Hindlimb muscle (tissue), 1 donor: ENCODE measurements at regions not wholly inside any gene's neighbourhood (a gene's known extent, or its start where the extent isn't known, plus 50 kb on each side); places are given as distances from the start of the nearest gene placed in this dataset.
A peak's percentile ranks its signal among the peaks of the same experiment; 100 is the strongest.
"Not testable (repeated sequence)": the region's sequence is repeated elsewhere in the genome, so short reads cannot be mapped to it uniquely, and the experiment has no call there.

Experiments
- DNase-seq: peaks from one replicate; pipeline ENCODE4 v3.0.0-alpha.2; 2013

DNA sequence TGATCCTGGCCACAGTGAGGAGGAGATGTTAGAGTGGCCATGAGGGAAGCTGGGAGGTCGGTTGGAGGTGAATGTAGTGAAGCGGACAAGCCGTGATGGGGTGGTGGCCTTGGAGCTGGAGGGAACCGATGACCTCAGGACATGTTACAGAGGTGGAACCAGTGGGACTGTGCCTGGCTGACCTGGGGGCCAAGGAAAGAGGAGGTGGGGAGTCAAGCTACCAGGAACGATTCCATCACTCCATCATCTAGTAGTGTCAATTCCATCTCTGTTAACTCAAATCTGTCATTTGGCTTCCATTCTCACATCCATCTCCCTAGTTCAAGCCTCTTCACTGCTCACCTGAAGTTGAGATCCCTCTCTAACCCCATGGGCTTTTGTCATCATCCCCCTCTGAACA, 102.4 kb upstream of the LYZL2 start:
- no peak for DNase-seq

DNA sequence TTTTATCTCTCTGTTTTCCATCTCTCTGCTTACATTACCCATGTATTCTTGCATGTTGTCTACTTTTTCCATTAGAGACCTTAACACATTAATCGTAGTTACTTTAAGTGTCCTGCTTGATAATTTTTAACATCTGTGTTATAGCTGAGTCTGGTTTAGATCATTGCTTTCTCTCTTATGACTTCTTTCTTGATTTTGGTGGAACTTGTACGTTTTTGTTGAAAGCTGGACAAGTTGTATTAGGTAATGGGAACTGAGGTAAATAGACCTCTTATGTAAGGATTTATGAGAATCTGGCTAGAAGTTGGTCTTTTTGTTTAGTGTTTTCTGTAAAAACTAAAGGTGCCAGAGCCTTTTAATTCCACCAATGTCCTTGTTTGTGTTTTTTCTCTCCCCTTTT, 100.8 kb upstream of the LYZL2 start:
- no peak for DNase-seq

DNA sequence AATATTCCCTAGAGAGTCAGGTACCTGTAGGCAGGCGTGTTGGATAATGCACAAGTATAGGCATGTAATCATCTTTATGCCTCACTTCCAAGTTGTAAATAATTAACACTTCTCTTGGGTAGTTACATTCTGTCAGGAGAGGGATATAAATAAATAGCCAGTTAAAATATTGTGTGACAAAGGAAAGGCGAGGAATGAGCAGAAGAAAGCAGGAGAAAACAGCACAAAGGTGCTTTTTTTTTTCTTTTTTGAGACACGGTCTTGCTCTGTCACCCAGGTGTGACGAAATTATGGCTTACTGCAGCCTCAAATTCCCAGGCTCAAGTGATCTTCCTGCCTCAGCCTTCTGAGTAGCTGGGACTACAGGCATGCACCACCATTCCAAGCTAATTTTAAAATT, 99.2 kb upstream of the LYZL2 start:
- DNase-seq, result no peak

- DNase-seq, result no peak
Measured at GRCh38 chr10:30728127-30728526, 98.6 kb upstream of the LYZL2 start.

DNA sequence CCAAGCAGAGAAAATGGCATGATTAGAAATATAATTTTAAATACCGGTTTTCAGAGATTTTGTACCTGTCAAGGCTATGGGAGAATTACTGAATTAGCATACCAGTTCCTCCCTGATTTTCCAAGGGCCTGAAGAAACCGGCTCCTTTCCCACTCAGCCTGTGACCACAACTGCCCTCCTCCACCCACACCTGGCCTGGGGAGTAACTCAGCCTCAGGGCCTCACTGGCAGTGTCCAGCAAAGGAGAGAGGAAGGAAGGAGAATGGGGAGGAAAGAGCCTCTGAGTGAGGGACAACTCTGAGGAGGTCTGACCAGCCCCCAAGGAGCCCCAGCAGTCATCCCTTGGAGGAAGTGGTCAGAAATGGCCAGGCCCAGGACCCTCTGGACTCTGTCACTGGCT, 98.0 kb upstream of the LYZL2 start:
- no peak for DNase-seq

GRCh38 chr10:30726783-30727414, 97.3 kb upstream of the LYZL2 start:
- peak; percentile 88 for DNase-seq

DNA sequence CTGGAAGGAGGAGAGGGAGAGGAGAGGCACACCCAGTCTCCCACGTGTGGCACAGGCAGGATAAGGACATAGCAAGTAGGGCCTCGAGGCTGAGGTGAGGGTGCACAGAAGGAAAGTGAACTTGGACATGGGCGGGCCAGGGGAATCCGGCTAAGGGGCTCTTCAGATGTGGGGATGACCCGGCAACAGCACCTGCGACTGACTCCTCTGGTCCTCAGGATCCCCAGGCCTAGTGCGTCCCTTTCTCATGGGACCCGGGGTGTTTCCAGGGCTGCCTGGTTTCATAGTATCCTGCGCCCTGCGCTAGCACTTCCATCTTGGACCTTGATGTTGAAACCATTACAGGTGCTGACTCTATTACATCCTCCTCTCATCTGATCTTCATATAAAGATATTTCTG, 96.1 kb upstream of the LYZL2 start:
- no peak for DNase-seq

DNA sequence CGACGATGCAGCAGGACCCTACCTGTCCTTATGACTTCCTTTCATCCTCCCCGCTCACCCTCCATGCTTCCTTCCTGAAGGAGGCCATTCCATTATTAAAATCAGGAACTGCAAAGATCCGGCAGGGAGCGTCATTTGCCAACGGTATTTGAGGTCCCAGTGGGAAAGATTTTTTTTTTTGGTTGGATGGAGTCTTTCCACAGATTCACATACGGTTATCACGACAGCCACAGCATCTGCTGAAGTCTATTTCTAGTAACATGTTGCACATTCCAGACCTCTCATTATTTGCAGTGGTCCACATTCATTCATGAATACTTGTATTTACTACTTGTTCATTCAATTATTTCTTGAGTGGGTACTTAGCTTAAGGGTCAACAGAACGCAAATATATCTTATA, 94.7 kb upstream of the LYZL2 start:
- DNase-seq, result no peak

GRCh38 chr10:30722956-30723620, 93.5 kb upstream of the LYZL2 start:
- no peak for DNase-seq

DNA sequence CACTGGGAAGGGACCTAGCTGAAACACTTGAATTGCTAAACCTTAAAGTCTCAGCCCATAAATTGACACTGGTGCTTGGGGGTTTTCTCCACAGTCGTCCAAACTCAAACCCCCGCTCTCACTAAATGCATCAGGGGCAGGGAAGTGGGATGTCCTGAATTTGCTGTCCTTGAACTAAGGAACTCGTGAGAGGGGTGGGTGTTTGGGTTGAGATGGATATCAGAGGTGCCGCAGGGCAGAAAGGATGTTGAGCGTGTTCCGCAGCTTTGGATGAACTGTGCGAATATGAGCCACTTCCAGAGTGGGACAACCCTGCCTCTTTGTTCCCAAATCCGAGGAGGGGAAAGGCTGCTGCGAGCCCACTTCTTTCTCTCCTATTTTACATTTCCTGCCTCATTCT, 90.3 kb upstream of the LYZL2 start:
- DNase-seq, result no peak

GRCh38 chr10:30709700-30710358, 80.3 kb upstream of the LYZL2 start:
- no peak for DNase-seq

DNA sequence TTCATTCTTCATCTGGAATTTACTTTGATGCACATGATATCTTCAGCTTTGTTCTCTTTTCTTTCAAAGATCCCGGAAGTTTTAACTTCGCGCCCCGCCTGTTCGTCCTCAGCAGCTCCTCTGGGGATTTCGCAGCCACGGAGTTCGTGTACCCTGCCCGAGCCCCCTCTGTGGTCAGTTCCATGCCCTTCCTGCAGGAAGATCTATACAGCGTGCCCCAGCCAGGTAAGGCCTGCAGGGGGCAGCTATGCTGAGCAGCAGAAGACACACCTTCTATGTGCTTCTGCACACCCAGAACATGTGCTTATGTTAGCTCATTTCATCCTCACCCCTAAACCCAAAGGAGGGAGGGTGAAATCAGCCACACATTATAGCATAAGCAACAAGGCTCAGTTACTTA, 79.7 kb upstream of the LYZL2 start:
- DNase-seq, result no peak

- no peak for DNase-seq
Measured at GRCh38 chr10:30708234-30708633, 78.7 kb upstream of the LYZL2 start.

DNA sequence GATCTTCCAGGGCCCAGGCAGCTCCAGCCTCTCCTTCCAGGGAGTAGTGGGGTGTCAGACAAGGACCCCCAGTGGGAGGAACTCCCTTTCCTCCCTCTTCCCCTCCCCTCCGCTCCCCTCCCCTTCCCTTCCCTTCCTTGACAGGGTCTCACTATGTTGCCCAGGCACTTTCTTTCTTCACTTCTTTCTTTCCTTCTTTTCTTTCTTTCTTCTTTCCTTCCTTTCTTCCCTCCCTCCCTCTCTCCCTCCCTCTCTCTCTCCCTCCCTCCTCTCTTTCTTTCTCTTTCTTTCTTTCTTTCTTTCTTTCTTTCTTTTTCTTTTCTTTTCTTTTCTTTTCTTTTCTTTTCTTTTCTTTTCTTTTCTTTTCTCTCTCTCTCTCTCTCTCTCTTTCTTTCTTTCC, 76.6 kb upstream of the LYZL2 start:
- DNase-seq, result not testable (repeated sequence)

GRCh38 chr10:30705625-30706149, 76.1 kb upstream of the LYZL2 start:
- DNase-seq, result no peak

DNA sequence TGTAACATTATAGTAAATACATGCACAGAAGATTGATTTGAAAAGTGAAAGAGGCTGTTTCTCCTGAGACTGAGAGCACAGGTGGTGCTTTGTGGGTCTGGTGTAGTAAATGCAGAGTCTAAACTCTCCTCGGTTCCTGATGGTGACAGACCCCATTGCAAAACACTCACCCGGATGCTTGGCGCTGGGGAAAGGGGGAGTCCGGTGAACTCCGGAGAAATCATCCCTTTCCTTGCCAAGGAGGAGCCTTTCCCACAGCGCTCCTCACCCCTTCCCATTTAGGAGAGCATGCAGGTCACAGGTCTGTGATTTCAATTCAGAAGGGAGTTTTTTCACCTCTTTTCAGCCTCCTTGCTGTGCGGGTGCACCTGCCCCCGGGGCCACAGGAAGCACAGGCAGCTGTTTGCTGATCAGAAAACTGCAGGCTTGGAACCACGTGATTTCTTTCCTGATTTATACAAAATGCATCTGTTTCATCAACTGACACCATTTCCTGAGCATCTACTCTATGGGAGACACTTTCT, 75.6 kb upstream of the LYZL2 start:
- DNase-seq, result no peak

GRCh38 chr10:30704601-30705100, 75.1 kb upstream of the LYZL2 start:
- DNase-seq, result not testable (repeated sequence)

GRCh38 chr10:30704026-30704600, 74.6 kb upstream of the LYZL2 start:
- DNase-seq, result no peak

DNA sequence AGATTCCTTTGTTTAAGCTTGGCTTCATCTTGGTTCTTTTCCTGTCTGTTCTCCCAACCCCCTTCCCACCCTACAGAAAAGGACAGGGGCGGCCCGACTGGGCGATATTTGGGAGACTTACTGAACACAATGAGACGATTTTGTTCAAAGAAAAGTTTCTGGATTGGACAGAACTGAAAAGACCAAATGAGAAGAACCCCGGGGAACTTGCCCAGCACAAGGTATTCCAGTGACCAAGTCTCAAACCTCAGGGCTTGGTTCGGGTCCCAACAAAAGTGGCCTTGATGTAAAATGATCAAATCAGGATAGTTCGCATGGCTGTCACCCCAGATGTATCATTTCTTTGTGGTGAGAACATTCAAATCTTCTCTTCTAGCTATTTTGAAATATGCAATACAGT, 73.9 kb upstream of the LYZL2 start:
- not testable (repeated sequence) for DNase-seq

DNA sequence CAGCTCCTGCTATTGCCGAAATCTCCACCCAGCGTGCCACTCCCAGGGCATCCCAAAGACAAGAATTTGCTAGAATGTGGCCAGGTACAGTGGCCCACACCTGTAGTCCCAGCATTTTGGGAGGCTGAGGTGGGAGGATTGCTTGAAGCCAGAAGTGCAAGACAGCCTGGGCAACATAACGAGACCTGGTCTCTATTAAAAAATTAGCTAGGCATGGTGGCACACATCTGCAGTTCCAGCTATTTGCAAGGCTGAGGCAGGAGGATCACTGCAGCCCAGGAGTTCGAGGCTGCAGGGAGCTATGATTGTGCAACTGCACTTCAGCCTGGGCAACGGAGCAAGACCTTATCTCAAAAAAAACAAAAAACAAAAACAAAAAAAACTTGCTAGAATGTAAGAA, 73.3 kb upstream of the LYZL2 start:
- DNase-seq, result no peak

- DNase-seq, result no peak
Measured at GRCh38 chr10:30701451-30702173, 72.1 kb upstream of the LYZL2 start.

DNA sequence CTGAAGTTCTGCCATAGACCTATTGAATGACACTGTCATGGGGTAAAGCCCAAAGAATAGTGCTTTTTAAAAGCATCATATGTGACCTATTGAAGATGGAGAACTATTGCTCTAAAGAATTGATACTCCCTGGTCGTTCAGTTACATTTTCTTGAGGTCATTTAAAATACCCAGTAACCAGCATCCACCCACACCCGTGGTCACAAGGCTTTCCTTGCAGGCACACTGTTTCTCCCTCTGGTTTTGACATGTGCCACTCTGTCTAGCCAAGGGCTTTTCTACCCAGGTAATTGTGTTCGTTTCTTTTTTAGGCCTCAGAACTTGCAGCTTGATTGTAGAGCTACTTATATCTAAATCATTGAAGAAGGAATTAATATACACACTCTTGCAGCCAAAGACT, 68.3 kb upstream of the LYZL2 start:
- no peak for DNase-seq
